A549 (cell line): ENCODE measurements at regions not wholly inside any gene's neighbourhood (a gene's known extent, or its start where the extent isn't known, plus 50 kb on each side); places are given as distances from the start of the nearest gene placed in this dataset.

Source experiments
- CHD2 ChIP-seq: fragments of 150-350 bp; IDR thresholded peaks from 2 replicates; pipeline ENCODE4 v1.6.1; 2014; ENCODE audit warnings: low read length; ENCODE audit not compliant: partially characterized antibody
- EP300 ChIP-seq, 2 experiments: fragments of >200 bp; sonication (Bioruptor Twin); formaldehyde crosslinking; IDR thresholded peaks; 2 replicates in 1 of 2; 3 replicates in 1 of 2; pipeline ENCODE4 v1.6.1; 2016 to 2017
- NPAS2 ChIP-seq: fragments of 250-450 bp; sonication (Bioruptor Pico); IDR thresholded peaks from 2 replicates; pipeline ENCODE4 v1.8.0; 2022; ENCODE audit warnings: mild to moderate bottlenecking, moderate library complexity, borderline replicate concordance
- POLR2A ChIP-seq: IDR thresholded peaks from 2 replicates; pipeline ENCODE4 v1.6.1; 2012; ENCODE audit warnings: mild to moderate bottlenecking, low read length
- RAD21 ChIP-seq, 2 experiments: fragments of >200 bp in 1 of 2; sonication (Bioruptor Twin) in 1 of 2; formaldehyde crosslinking in 1 of 2; IDR thresholded peaks in 1 of 2; conservative IDR thresholded peaks in 1 of 2; 2 replicates in 1 of 2; 3 replicates in 1 of 2; pipeline ENCODE4 v1.6.1; 2012 to 2018; ENCODE audit warnings: inconsistent platforms in 1 of 2
- RCOR1 ChIP-seq: fragments of 150-350 bp; IDR thresholded peaks from 2 replicates; pipeline ENCODE4 v1.6.1; 2014; ENCODE audit warnings: antibody characterized with exemption, low read length, low read depth
- RFX5 ChIP-seq: fragments of 450-650 bp; IDR thresholded peaks from 2 replicates; pipeline ENCODE4 v1.7.1; 2014; ENCODE audit warnings: antibody characterized with exemption, mild to moderate bottlenecking, moderate library complexity
- TF ChIP-seq, protein P1 (sequence below): fragments of >200 bp; sonication (Bioruptor Twin); formaldehyde crosslinking; IDR thresholded peaks from 3 replicates; pipeline ENCODE4 v1.5.1; 2016

DNA sequence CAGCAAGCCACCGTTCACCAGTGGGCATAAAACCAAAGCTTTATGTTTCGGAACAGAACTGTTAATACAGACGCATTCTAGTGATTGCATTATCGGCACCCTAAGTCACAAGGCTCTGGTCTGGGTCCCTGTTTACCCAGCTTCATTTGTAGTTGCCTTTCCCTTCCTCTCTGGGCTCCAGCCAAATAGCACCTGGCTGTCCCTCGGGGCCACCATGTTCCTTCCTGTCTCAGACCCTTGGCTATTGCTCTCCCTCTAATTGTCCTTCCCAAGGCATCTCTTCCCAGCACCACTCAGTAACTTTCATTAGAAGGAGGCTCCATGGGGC lies 75.3 kb downstream of the SDC1 start:
- TF ChIP-seq, protein P1, sequence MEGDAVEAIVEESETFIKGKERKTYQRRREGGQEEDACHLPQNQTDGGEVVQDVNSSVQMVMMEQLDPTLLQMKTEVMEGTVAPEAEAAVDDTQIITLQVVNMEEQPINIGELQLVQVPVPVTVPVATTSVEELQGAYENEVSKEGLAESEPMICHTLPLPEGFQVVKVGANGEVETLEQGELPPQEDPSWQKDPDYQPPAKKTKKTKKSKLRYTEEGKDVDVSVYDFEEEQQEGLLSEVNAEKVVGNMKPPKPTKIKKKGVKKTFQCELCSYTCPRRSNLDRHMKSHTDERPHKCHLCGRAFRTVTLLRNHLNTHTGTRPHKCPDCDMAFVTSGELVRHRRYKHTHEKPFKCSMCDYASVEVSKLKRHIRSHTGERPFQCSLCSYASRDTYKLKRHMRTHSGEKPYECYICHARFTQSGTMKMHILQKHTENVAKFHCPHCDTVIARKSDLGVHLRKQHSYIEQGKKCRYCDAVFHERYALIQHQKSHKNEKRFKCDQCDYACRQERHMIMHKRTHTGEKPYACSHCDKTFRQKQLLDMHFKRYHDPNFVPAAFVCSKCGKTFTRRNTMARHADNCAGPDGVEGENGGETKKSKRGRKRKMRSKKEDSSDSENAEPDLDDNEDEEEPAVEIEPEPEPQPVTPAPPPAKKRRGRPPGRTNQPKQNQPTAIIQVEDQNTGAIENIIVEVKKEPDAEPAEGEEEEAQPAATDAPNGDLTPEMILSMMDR = no peak
- TF ChIP-seq EP300 (IDR thresholded peaks at IDR 0.05) (no peak), CHD2 (no peak), RAD21 (conservative IDR thresholded peaks at IDR 0.05 in 1 of 2, IDR thresholded peaks at IDR 0.05 in 1 of 2) (no peak), POLR2A (no peak), RCOR1 (no peak), NPAS2 (CRISPR knock-in tag) (no peak), RFX5 (no peak)
